ENCODE measurements at regions not wholly inside any gene's neighbourhood (a gene's known extent, or its start where the extent isn't known, plus 50 kb on each side); places are given as distances from the start of the nearest gene placed in this dataset.

GRCh38 chr18:38909972-38910371 lies 1344.4 kb upstream of the CELF4 start:
- TF ChIP-seq CTCF (IDR thresholded peaks at IDR 0.05) = no peak
- TF ChIP-seq POLR2A (IDR thresholded peaks at IDR 0.05) = no peak
